NB4 (cell line): ENCODE measurements at regions not wholly inside any gene's neighbourhood (a gene's known extent, or its start where the extent isn't known, plus 50 kb on each side); places are given as distances from the start of the nearest gene placed in this dataset.

Experiments used
- MYC ChIP-seq: IDR thresholded peaks from 2 replicates; pipeline ENCODE4 v1.6.1; 2011; ENCODE audit warnings: low read depth, low read length
- POLR2A ChIP-seq: IDR thresholded peaks from 2 replicates; pipeline ENCODE4 v1.6.1; 2011; ENCODE audit warnings: mild to moderate bottlenecking; ENCODE audit not compliant: insufficient read length; ENCODE audit errors: extremely low read depth
- TF ChIP-seq, protein P1 (sequence below): IDR thresholded peaks from one replicate; pipeline ENCODE4 v1.5.1; 2012; ENCODE audit warnings: low read depth, low read length
- TF ChIP-seq, protein P2 (sequence below): IDR thresholded peaks from 2 replicates; pipeline ENCODE4 v1.6.1; 2011; ENCODE audit warnings: low read depth, low read length

DNA sequence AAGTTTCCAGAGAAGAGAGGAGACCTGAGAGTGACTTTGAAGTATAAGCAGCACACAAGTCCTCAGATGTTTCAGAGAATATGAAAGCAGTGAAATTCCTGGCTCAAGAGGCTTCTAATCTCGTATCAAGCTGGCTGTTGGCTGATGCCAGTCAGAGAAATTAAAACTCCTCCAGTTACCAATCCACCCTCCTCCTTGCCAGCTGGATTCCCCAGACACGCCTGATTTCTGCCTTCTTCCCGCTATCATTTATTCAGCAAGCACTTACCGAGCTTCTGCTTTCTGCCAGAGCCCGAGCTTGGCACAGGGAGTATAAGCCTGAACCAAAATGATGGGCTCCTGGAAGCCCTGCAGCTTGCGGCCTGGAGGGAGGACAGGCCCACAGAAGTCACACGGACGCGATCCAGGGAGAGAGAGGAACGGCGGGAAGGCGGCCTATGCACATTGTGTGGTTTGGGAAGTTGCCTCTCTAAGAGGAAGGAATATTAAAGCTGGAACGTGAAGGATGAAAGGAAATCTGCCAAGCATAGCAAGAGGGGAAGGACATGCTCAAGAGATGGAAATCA is 102.4 kb upstream of the TBL1X start:
- no peak for TF ChIP-seq POLR2A
- TF ChIP-seq, protein P1, sequence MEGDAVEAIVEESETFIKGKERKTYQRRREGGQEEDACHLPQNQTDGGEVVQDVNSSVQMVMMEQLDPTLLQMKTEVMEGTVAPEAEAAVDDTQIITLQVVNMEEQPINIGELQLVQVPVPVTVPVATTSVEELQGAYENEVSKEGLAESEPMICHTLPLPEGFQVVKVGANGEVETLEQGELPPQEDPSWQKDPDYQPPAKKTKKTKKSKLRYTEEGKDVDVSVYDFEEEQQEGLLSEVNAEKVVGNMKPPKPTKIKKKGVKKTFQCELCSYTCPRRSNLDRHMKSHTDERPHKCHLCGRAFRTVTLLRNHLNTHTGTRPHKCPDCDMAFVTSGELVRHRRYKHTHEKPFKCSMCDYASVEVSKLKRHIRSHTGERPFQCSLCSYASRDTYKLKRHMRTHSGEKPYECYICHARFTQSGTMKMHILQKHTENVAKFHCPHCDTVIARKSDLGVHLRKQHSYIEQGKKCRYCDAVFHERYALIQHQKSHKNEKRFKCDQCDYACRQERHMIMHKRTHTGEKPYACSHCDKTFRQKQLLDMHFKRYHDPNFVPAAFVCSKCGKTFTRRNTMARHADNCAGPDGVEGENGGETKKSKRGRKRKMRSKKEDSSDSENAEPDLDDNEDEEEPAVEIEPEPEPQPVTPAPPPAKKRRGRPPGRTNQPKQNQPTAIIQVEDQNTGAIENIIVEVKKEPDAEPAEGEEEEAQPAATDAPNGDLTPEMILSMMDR = no peak
- TF ChIP-seq, protein P2, sequence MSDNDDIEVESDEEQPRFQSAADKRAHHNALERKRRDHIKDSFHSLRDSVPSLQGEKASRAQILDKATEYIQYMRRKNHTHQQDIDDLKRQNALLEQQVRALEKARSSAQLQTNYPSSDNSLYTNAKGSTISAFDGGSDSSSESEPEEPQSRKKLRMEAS = no peak
- no peak for TF ChIP-seq MYC
